ENCODE measurements at regions not wholly inside any gene's neighbourhood (a gene's known extent, or its start where the extent isn't known, plus 50 kb on each side); places are given as distances from the start of the nearest gene placed in this dataset.

DNA sequence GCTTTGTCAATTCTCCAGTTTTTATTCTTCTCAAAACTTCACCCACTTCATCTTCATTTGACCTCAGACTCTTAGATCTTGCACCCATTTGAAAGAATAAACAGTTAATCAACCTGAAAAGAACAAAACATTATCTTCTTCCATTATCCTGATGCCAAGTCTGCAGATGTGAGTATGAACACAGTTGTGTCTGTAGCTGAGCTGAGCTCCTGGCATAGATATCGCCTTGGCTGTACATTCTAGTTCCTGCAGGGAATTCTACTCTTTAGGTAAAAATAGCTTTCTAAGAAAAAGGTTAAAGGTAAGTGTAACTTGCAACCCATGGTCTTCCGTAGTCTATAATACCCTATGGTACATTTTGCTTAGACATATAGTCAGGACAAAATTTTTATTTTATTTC, 169.7 kb downstream of the KCNA5 start:
- TF ChIP-seq, protein P1, sequence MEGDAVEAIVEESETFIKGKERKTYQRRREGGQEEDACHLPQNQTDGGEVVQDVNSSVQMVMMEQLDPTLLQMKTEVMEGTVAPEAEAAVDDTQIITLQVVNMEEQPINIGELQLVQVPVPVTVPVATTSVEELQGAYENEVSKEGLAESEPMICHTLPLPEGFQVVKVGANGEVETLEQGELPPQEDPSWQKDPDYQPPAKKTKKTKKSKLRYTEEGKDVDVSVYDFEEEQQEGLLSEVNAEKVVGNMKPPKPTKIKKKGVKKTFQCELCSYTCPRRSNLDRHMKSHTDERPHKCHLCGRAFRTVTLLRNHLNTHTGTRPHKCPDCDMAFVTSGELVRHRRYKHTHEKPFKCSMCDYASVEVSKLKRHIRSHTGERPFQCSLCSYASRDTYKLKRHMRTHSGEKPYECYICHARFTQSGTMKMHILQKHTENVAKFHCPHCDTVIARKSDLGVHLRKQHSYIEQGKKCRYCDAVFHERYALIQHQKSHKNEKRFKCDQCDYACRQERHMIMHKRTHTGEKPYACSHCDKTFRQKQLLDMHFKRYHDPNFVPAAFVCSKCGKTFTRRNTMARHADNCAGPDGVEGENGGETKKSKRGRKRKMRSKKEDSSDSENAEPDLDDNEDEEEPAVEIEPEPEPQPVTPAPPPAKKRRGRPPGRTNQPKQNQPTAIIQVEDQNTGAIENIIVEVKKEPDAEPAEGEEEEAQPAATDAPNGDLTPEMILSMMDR (conservative IDR thresholded peaks at IDR 0.05 in 1 of 2, IDR thresholded peaks at IDR 0.05 in 1 of 2; ENCODE audit: extremely low read depth in 1 of 2, insufficient read depth in 1 of 2, low read depth in 1 of 2, low read length in 2 of 2): no peak
- TF ChIP-seq EZH2 (IDR thresholded peaks at IDR 0.05; ENCODE audit: borderline replicate concordance, low read length): no peak
